ENCODE measurements at regions not wholly inside any gene's neighbourhood (a gene's known extent, or its start where the extent isn't known, plus 50 kb on each side); places are given as distances from the start of the nearest gene placed in this dataset.
A peak's percentile ranks its signal among the peaks of the same experiment; 100 is the strongest.
"Not testable (repeated sequence)": the region's sequence is repeated elsewhere in the genome, so short reads cannot be mapped to it uniquely, and the experiment has no call there.

- DNase-seq (ENCODE audit: low read depth in 2 of 2): no peak
Measured at GRCh38 chr3:38966811-38967692, 84.7 kb downstream of the SCN11A start.

GRCh38 chr3:38964646-38965045 lies 87.1 kb downstream of the SCN11A start:
- DNase-seq (ENCODE audit: low read depth in 2 of 2): no peak

- DNase-seq (ENCODE audit: low read depth in 2 of 2): no peak
Measured at GRCh38 chr3:38964204-38964603, 87.5 kb downstream of the SCN11A start.

- DNase-seq (ENCODE audit: low read depth in 2 of 2): peak in 1 of 2 donors; percentile 2
Measured at GRCh38 chr3:38960953-38961622, 90.7 kb downstream of the SCN11A start.

- no peak for DNase-seq (ENCODE audit: low read depth in 2 of 2)
Measured at GRCh38 chr3:38960042-38960622, 91.6 kb downstream of the SCN11A start.

GRCh38 chr3:38958026-38958720 lies 93.6 kb downstream of the SCN11A start:
- DNase-seq (ENCODE audit: low read depth in 2 of 2): no peak

GRCh38 chr3:38957296-38957695 lies 94.4 kb downstream of the SCN11A start:
- no peak for DNase-seq (ENCODE audit: low read depth in 2 of 2)

- DNase-seq (ENCODE audit: low read depth in 2 of 2): no peak
Measured at GRCh38 chr3:38952721-38953120, 99.0 kb downstream of the SCN11A start.

- not testable (repeated sequence) for DNase-seq (ENCODE audit: low read depth in 2 of 2)
Measured at GRCh38 chr3:38951167-38951566, 100.6 kb downstream of the SCN11A start.

GRCh38 chr3:38950581-38950980 lies 101.2 kb downstream of the SCN11A start:
- no peak for DNase-seq (ENCODE audit: low read depth in 2 of 2)

- DNase-seq (ENCODE audit: low read depth in 2 of 2): no peak
Measured at GRCh38 chr3:38949994-38950393, 101.8 kb downstream of the SCN11A start.

GRCh38 chr3:38940394-38940793 lies 111.3 kb downstream of the SCN11A start:
- DNase-seq (ENCODE audit: low read depth in 2 of 2): no peak

- DNase-seq (ENCODE audit: low read depth in 2 of 2): no peak
Measured at GRCh38 chr3:38925351-38925750, 109.3 kb upstream of the SCN10A start.

GRCh38 chr3:38916706-38917105 lies 100.7 kb upstream of the SCN10A start:
- DNase-seq (ENCODE audit: low read depth in 2 of 2): no peak

- DNase-seq (ENCODE audit: low read depth in 2 of 2): no peak
Measured at GRCh38 chr3:38907426-38907825, 91.4 kb upstream of the SCN10A start.

- DNase-seq (ENCODE audit: low read depth in 2 of 2): no peak
Measured at GRCh38 chr3:38890426-38890825, 74.4 kb upstream of the SCN10A start.

- DNase-seq (ENCODE audit: low read depth in 2 of 2): no peak
Measured at GRCh38 chr3:38878646-38879045, 62.6 kb upstream of the SCN10A start.

Data from stimulated activated CD8-positive, alpha-beta memory T cell treated with anti-CD3 and anti-CD28 coated beads, Interleukin-2, amount 100 ng/mL, for 48 hours (primary cell).